Breast epithelium (tissue), 3 donors: ENCODE measurements at regions not wholly inside any gene's neighbourhood (a gene's known extent, or its start where the extent isn't known, plus 50 kb on each side); places are given as distances from the start of the nearest gene placed in this dataset.

Experiments
- POLR2A ChIP-seq: fragments of 450-650 bp; IDR thresholded peaks from one replicate; pipeline ENCODE4 v1.6.1; 2016; ENCODE audit warnings: antibody characterized with exemption, mild to moderate bottlenecking, moderate library complexity
- POLR2AphosphoS5 ChIP-seq, 3 donors: sonication (generic); formaldehyde crosslinking; IDR thresholded peaks; one replicate each; pipeline ENCODE4 v1.6.1; 2017; ENCODE audit warnings: antibody characterized with exemption in 3 of 3
- TF ChIP-seq, protein P1 (sequence below), 3 donors: fragments of 450-650 bp; IDR thresholded peaks; one replicate each; pipeline ENCODE4 v1.5.1; 2016 to 2017; ENCODE audit warnings: antibody characterized with exemption in 3 of 3, mild to moderate bottlenecking in 3 of 3, moderate library complexity in 3 of 3

- TF ChIP-seq, protein P1, sequence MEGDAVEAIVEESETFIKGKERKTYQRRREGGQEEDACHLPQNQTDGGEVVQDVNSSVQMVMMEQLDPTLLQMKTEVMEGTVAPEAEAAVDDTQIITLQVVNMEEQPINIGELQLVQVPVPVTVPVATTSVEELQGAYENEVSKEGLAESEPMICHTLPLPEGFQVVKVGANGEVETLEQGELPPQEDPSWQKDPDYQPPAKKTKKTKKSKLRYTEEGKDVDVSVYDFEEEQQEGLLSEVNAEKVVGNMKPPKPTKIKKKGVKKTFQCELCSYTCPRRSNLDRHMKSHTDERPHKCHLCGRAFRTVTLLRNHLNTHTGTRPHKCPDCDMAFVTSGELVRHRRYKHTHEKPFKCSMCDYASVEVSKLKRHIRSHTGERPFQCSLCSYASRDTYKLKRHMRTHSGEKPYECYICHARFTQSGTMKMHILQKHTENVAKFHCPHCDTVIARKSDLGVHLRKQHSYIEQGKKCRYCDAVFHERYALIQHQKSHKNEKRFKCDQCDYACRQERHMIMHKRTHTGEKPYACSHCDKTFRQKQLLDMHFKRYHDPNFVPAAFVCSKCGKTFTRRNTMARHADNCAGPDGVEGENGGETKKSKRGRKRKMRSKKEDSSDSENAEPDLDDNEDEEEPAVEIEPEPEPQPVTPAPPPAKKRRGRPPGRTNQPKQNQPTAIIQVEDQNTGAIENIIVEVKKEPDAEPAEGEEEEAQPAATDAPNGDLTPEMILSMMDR (IDR thresholded peaks at IDR 0.05) = no peak
- TF ChIP-seq POLR2AphosphoS5 (IDR thresholded peaks at IDR 0.05) (no peak), POLR2A (no peak)
These were observed 100.0 kb upstream of the JARID2 start for GRCh38 chr6:15145821-15146220.
